ENCODE measurements at regions not wholly inside any gene's neighbourhood (a gene's known extent, or its start where the extent isn't known, plus 50 kb on each side); places are given as distances from the start of the nearest gene placed in this dataset.

- Histone ChIP-seq H3K4me3 (ENCODE audit: low read length) (no peak overlapping the region), H3F3A (ENCODE audit: insufficient read depth, low read length, poor library complexity, severe bottlenecking) (no peaks in the 10 kb centered on the region), H3K79me2 (replicated peaks; ENCODE audit: insufficient read depth, low read length) (no peaks in the 10 kb centered on the region), H3K9me2 (ENCODE audit: insufficient read depth, low read length) (no peaks in the 10 kb centered on the region), H4K20me1 (ENCODE audit: insufficient read depth) (no peaks in the 10 kb centered on the region), H3K9ac (ENCODE audit: low read length) (no peak overlapping the region), H3K27ac (ENCODE audit: low read length) (no peak overlapping the region), H3K36me3 (ENCODE audit: insufficient read depth, low read length) (no peaks in the 10 kb centered on the region), H3K4me2 (ENCODE audit: low read length) (no peak overlapping the region), H2AFZ (ENCODE audit: low read depth, low read length) (no peak overlapping the region), H3K9me3 (ENCODE audit: low read length) (no peaks in the 10 kb centered on the region), H3K27me3 (ENCODE audit: insufficient read depth, low read depth, low read length) (no peaks in the 10 kb centered on the region)
- TF ChIP-seq EZH2 (IDR thresholded peaks at IDR 0.05; ENCODE audit: borderline replicate concordance, insufficient read depth, low read length, poor library complexity, severe bottlenecking) (no peak), POLR2AphosphoS5 (IDR thresholded peaks at IDR 0.05) (no peak), SMC3 (conservative IDR thresholded peaks at IDR 0.05; ENCODE audit: poor library complexity) (no peak), TAF1 (IDR thresholded peaks at IDR 0.05; ENCODE audit: low read depth) (no peak), EP300 (conservative IDR thresholded peaks at IDR 0.05; ENCODE audit: poor library complexity, severe bottlenecking) (no peak), MXI1 (conservative IDR thresholded peaks at IDR 0.05; ENCODE audit: poor library complexity, severe bottlenecking) (no peak), CTCF (IDR thresholded peaks at IDR 0.05; ENCODE audit: poor library complexity, severe bottlenecking) (no peak), RAD21 (conservative IDR thresholded peaks at IDR 0.05) (no peak)
- TF ChIP-seq, protein P1, sequence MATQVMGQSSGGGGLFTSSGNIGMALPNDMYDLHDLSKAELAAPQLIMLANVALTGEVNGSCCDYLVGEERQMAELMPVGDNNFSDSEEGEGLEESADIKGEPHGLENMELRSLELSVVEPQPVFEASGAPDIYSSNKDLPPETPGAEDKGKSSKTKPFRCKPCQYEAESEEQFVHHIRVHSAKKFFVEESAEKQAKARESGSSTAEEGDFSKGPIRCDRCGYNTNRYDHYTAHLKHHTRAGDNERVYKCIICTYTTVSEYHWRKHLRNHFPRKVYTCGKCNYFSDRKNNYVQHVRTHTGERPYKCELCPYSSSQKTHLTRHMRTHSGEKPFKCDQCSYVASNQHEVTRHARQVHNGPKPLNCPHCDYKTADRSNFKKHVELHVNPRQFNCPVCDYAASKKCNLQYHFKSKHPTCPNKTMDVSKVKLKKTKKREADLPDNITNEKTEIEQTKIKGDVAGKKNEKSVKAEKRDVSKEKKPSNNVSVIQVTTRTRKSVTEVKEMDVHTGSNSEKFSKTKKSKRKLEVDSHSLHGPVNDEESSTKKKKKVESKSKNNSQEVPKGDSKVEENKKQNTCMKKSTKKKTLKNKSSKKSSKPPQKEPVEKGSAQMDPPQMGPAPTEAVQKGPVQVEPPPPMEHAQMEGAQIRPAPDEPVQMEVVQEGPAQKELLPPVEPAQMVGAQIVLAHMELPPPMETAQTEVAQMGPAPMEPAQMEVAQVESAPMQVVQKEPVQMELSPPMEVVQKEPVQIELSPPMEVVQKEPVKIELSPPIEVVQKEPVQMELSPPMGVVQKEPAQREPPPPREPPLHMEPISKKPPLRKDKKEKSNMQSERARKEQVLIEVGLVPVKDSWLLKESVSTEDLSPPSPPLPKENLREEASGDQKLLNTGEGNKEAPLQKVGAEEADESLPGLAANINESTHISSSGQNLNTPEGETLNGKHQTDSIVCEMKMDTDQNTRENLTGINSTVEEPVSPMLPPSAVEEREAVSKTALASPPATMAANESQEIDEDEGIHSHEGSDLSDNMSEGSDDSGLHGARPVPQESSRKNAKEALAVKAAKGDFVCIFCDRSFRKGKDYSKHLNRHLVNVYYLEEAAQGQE (IDR thresholded peaks at IDR 0.05; ENCODE audit: borderline replicate concordance), result no peak
These were observed 481.3 kb downstream of the GADD45G start for GRCh38 chr9:90086101-90086511.

- no peak overlapping the region for H2AFZ ChIP-seq (ENCODE audit: low read depth, low read length)
- no peaks in the 10 kb centered on the region for H3F3A ChIP-seq (ENCODE audit: insufficient read depth, low read length, poor library complexity, severe bottlenecking)
- no peaks in the 10 kb centered on the region for H3K9me3 ChIP-seq (ENCODE audit: low read length)
- no peak overlapping the region for H3K4me3 ChIP-seq (ENCODE audit: low read length)
- no peak for TF ChIP-seq RAD21 (conservative IDR thresholded peaks at IDR 0.05)
- no peak for TF ChIP-seq EZH2 (IDR thresholded peaks at IDR 0.05; ENCODE audit: borderline replicate concordance, insufficient read depth, low read length, poor library complexity, severe bottlenecking)
- no peaks in the 10 kb centered on the region for H3K36me3 ChIP-seq (ENCODE audit: insufficient read depth, low read length)
- H3K9ac ChIP-seq (ENCODE audit: low read length), result no peak overlapping the region
- H4K20me1 ChIP-seq (ENCODE audit: insufficient read depth), result no peaks in the 10 kb centered on the region
- no peaks in the 10 kb centered on the region for H3K79me2 ChIP-seq (replicated peaks; ENCODE audit: insufficient read depth, low read length)
- no peak overlapping the region for H3K27ac ChIP-seq (ENCODE audit: low read length)
- no peaks in the 10 kb centered on the region for H3K27me3 ChIP-seq (ENCODE audit: insufficient read depth, low read depth, low read length)
- no peak overlapping the region for H3K4me2 ChIP-seq (ENCODE audit: low read length)
- H3K9me2 ChIP-seq (ENCODE audit: insufficient read depth, low read length), result no peaks in the 10 kb centered on the region
These were observed 483.6 kb downstream of the GADD45G start for GRCh38 chr9:90088434-90088833.

GRCh38 chr9:90088856-90089255 lies 484.0 kb downstream of the GADD45G start:
- H3K9me3 ChIP-seq (ENCODE audit: low read length), result no peaks in the 10 kb centered on the region
- no peaks in the 10 kb centered on the region for H4K20me1 ChIP-seq (ENCODE audit: insufficient read depth)
- no peaks in the 10 kb centered on the region for H3K27me3 ChIP-seq (ENCODE audit: insufficient read depth, low read depth, low read length)
- no peak overlapping the region for H3K4me2 ChIP-seq (ENCODE audit: low read length)
- no peaks in the 10 kb centered on the region for H3F3A ChIP-seq (ENCODE audit: insufficient read depth, low read length, poor library complexity, severe bottlenecking)
- H3K4me3 ChIP-seq (ENCODE audit: low read length), result no peak overlapping the region
- TF ChIP-seq EP300 (conservative IDR thresholded peaks at IDR 0.05; ENCODE audit: poor library complexity, severe bottlenecking), result no peak
- TF ChIP-seq SMC3 (conservative IDR thresholded peaks at IDR 0.05; ENCODE audit: poor library complexity), result no peak
- TF ChIP-seq POLR2AphosphoS5 (IDR thresholded peaks at IDR 0.05), result no peak
- no peak for TF ChIP-seq RAD21 (conservative IDR thresholded peaks at IDR 0.05)
- TF ChIP-seq, protein P1 (IDR thresholded peaks at IDR 0.05; ENCODE audit: borderline replicate concordance), result no peak
- TF ChIP-seq EZH2 (IDR thresholded peaks at IDR 0.05; ENCODE audit: borderline replicate concordance, insufficient read depth, low read length, poor library complexity, severe bottlenecking), result no peak
- TF ChIP-seq CTCF (IDR thresholded peaks at IDR 0.05; ENCODE audit: poor library complexity, severe bottlenecking), result no peak
- TF ChIP-seq TAF1 (IDR thresholded peaks at IDR 0.05; ENCODE audit: low read depth), result no peak
- no peak for TF ChIP-seq MXI1 (conservative IDR thresholded peaks at IDR 0.05; ENCODE audit: poor library complexity, severe bottlenecking)
- no peak overlapping the region for H2AFZ ChIP-seq (ENCODE audit: low read depth, low read length)
- H3K27ac ChIP-seq (ENCODE audit: low read length), result no peak overlapping the region
- no peaks in the 10 kb centered on the region for H3K36me3 ChIP-seq (ENCODE audit: insufficient read depth, low read length)
- H3K9ac ChIP-seq (ENCODE audit: low read length), result no peak overlapping the region
- H3K79me2 ChIP-seq (replicated peaks; ENCODE audit: insufficient read depth, low read length), result no peaks in the 10 kb centered on the region
- no peaks in the 10 kb centered on the region for H3K9me2 ChIP-seq (ENCODE audit: insufficient read depth, low read length)
